Esophagus squamous epithelium (tissue), 4 donors: ENCODE measurements at regions not wholly inside any gene's neighbourhood (a gene's known extent, or its start where the extent isn't known, plus 50 kb on each side); places are given as distances from the start of the nearest gene placed in this dataset.

Experiments
- CTCF ChIP-seq, 6 experiments: fragments of 450-650 bp in 4 of 6; fragments of 200-600 bp in 2 of 6; sonication (generic) in 2 of 6; IDR thresholded peaks; one replicate each; pipeline ENCODE4 v1.5.1; 2016 to 2019; ENCODE audit warnings: antibody characterized with exemption in 6 of 6, mild to moderate bottlenecking in 4 of 6, moderate library complexity in 4 of 6
- POLR2A ChIP-seq, 4 donors: fragments of 450-650 bp; IDR thresholded peaks; one replicate each; pipeline ENCODE4 v1.6.1; 2017; ENCODE audit warnings: antibody characterized with exemption in 4 of 4, mild to moderate bottlenecking in 4 of 4, moderate library complexity in 3 of 4

GRCh38 chr9:1514250-1514649 lies 464.1 kb downstream of the DMRT2 start:
- TF ChIP-seq POLR2A (IDR thresholded peaks at IDR 0.05) (no peak), CTCF (IDR thresholded peaks at IDR 0.05) (no peak)
